ENCODE measurements at regions not wholly inside any gene's neighbourhood (a gene's known extent, or its start where the extent isn't known, plus 50 kb on each side); places are given as distances from the start of the nearest gene placed in this dataset.

GRCh38 chr4:180861651-180862050 lies 1381.6 kb upstream of the TENM3 start:
- Histone ChIP-seq H3K36me3 (ENCODE audit: control insufficient read depth, insufficient read depth, low read length) (no peaks in the 10 kb centered on the region), H3K9ac (ENCODE audit: low read length) (no peak overlapping the region), H3K4me3 (ENCODE audit: low read length) (no peak overlapping the region), H3K27ac (ENCODE audit: low read depth, low read length) (no peak overlapping the region), H3K4me1 (ENCODE audit: control insufficient read depth, insufficient read depth, low read length) (no peaks in the 10 kb centered on the region), H3K27me3 (ENCODE audit: control insufficient read depth, insufficient read depth, low read length) (no peaks in the 10 kb centered on the region)

GRCh38 chr4:180866933-180867643 lies 1376.1 kb upstream of the TENM3 start:
- Histone ChIP-seq H3K27me3 (ENCODE audit: control insufficient read depth, insufficient read depth, low read length) (no peaks in the 10 kb centered on the region), H3K27ac (ENCODE audit: low read depth, low read length) (no peak overlapping the region), H3K9ac (ENCODE audit: low read length) (no peak overlapping the region), H3K4me3 (ENCODE audit: low read length) (no peak overlapping the region), H3K36me3 (ENCODE audit: control insufficient read depth, insufficient read depth, low read length) (no peaks in the 10 kb centered on the region), H3K4me1 (ENCODE audit: control insufficient read depth, insufficient read depth, low read length) (no peaks in the 10 kb centered on the region)

- no peak overlapping the region for H3K9ac ChIP-seq (ENCODE audit: low read length)
- no peaks in the 10 kb centered on the region for H3K27me3 ChIP-seq (ENCODE audit: control insufficient read depth, insufficient read depth, low read length)
- no peak overlapping the region for H3K27ac ChIP-seq (ENCODE audit: low read depth, low read length)
- no peaks in the 10 kb centered on the region for H3K4me1 ChIP-seq (ENCODE audit: control insufficient read depth, insufficient read depth, low read length)
- H3K4me3 ChIP-seq (ENCODE audit: low read length) = no peak overlapping the region
- H3K36me3 ChIP-seq (ENCODE audit: control insufficient read depth, insufficient read depth, low read length) = no peaks in the 10 kb centered on the region
Observed at GRCh38 chr4:180870623-180871022, 1372.6 kb upstream of the TENM3 start.

- Histone ChIP-seq H3K4me1 (ENCODE audit: control insufficient read depth, insufficient read depth, low read length) (no peaks in the 10 kb centered on the region), H3K27me3 (ENCODE audit: control insufficient read depth, insufficient read depth, low read length) (no peaks in the 10 kb centered on the region), H3K4me3 (ENCODE audit: low read length) (no peak overlapping the region), H3K36me3 (ENCODE audit: control insufficient read depth, insufficient read depth, low read length) (no peaks in the 10 kb centered on the region), H3K27ac (ENCODE audit: low read depth, low read length) (no peak overlapping the region), H3K9ac (ENCODE audit: low read length) (no peak overlapping the region)
Observed at GRCh38 chr4:180898305-180898704, 1344.9 kb upstream of the TENM3 start.

- H3K4me3 ChIP-seq (ENCODE audit: low read length) = no peak overlapping the region
- H3K27ac ChIP-seq (ENCODE audit: low read depth, low read length) = no peak overlapping the region
- no peaks in the 10 kb centered on the region for H3K36me3 ChIP-seq (ENCODE audit: control insufficient read depth, insufficient read depth, low read length)
- H3K27me3 ChIP-seq (ENCODE audit: control insufficient read depth, insufficient read depth, low read length) = no peaks in the 10 kb centered on the region
- H3K9ac ChIP-seq (ENCODE audit: low read length) = no peak overlapping the region
- no peaks in the 10 kb centered on the region for H3K4me1 ChIP-seq (ENCODE audit: control insufficient read depth, insufficient read depth, low read length)
Observed at GRCh38 chr4:180900781-180901180, 1342.4 kb upstream of the TENM3 start.

GRCh38 chr4:180909279-180909678 lies 1333.9 kb upstream of the TENM3 start:
- Histone ChIP-seq H3K9ac (ENCODE audit: low read length) (no peak overlapping the region), H3K36me3 (ENCODE audit: control insufficient read depth, insufficient read depth, low read length) (no peaks in the 10 kb centered on the region), H3K27me3 (ENCODE audit: control insufficient read depth, insufficient read depth, low read length) (no peaks in the 10 kb centered on the region), H3K4me3 (ENCODE audit: low read length) (no peak overlapping the region), H3K4me1 (ENCODE audit: control insufficient read depth, insufficient read depth, low read length) (no peaks in the 10 kb centered on the region), H3K27ac (ENCODE audit: low read depth, low read length) (no peak overlapping the region)

GRCh38 chr4:180913750-180914149 lies 1329.5 kb upstream of the TENM3 start:
- H3K4me3 ChIP-seq (ENCODE audit: low read length) = no peak overlapping the region
- no peak overlapping the region for H3K27ac ChIP-seq (ENCODE audit: low read depth, low read length)
- no peaks in the 10 kb centered on the region for H3K36me3 ChIP-seq (ENCODE audit: control insufficient read depth, insufficient read depth, low read length)
- no peaks in the 10 kb centered on the region for H3K4me1 ChIP-seq (ENCODE audit: control insufficient read depth, insufficient read depth, low read length)
- H3K27me3 ChIP-seq (ENCODE audit: control insufficient read depth, insufficient read depth, low read length) = no peaks in the 10 kb centered on the region
- H3K9ac ChIP-seq (ENCODE audit: low read length) = no peak overlapping the region

GRCh38 chr4:180923486-180923885 lies 1319.7 kb upstream of the TENM3 start:
- no peak overlapping the region for H3K27ac ChIP-seq (ENCODE audit: low read depth, low read length)
- H3K36me3 ChIP-seq (ENCODE audit: control insufficient read depth, insufficient read depth, low read length) = no peaks in the 10 kb centered on the region

GRCh38 chr4:180925805-180926204 lies 1317.4 kb upstream of the TENM3 start:
- H3K27ac ChIP-seq (ENCODE audit: low read depth, low read length) = no peak overlapping the region
- no peaks in the 10 kb centered on the region for H3K27me3 ChIP-seq (ENCODE audit: control insufficient read depth, insufficient read depth, low read length)
- no peak overlapping the region for H3K4me3 ChIP-seq (ENCODE audit: low read length)
- H3K36me3 ChIP-seq (ENCODE audit: control insufficient read depth, insufficient read depth, low read length) = no peaks in the 10 kb centered on the region
- no peaks in the 10 kb centered on the region for H3K4me1 ChIP-seq (ENCODE audit: control insufficient read depth, insufficient read depth, low read length)
- no peak overlapping the region for H3K9ac ChIP-seq (ENCODE audit: low read length)

More at GRCh38 chr4:180923486-180923885, 1319.7 kb upstream of the TENM3 start:
- Histone ChIP-seq H3K4me1 (ENCODE audit: control insufficient read depth, insufficient read depth, low read length) (no peaks in the 10 kb centered on the region), H3K9ac (ENCODE audit: low read length) (no peak overlapping the region), H3K4me3 (ENCODE audit: low read length) (no peak overlapping the region), H3K27me3 (ENCODE audit: control insufficient read depth, insufficient read depth, low read length) (no peaks in the 10 kb centered on the region)

- H3K4me1 ChIP-seq (ENCODE audit: control insufficient read depth, insufficient read depth, low read length) = no peaks in the 10 kb centered on the region
- H3K9ac ChIP-seq (ENCODE audit: low read length) = no peak overlapping the region
- H3K36me3 ChIP-seq (ENCODE audit: control insufficient read depth, insufficient read depth, low read length) = no peaks in the 10 kb centered on the region
- H3K27me3 ChIP-seq (ENCODE audit: control insufficient read depth, insufficient read depth, low read length) = no peaks in the 10 kb centered on the region
- H3K27ac ChIP-seq (ENCODE audit: low read depth, low read length) = no peak overlapping the region
- no peak overlapping the region for H3K4me3 ChIP-seq (ENCODE audit: low read length)
Observed at GRCh38 chr4:180926277-180926676, 1316.9 kb upstream of the TENM3 start.

- no peaks in the 10 kb centered on the region for H3K27me3 ChIP-seq (ENCODE audit: control insufficient read depth, insufficient read depth, low read length)
- no peaks in the 10 kb centered on the region for H3K36me3 ChIP-seq (ENCODE audit: control insufficient read depth, insufficient read depth, low read length)
- H3K27ac ChIP-seq (ENCODE audit: low read depth, low read length) = no peak overlapping the region
- no peak overlapping the region for H3K9ac ChIP-seq (ENCODE audit: low read length)
- no peak overlapping the region for H3K4me3 ChIP-seq (ENCODE audit: low read length)
- no peaks in the 10 kb centered on the region for H3K4me1 ChIP-seq (ENCODE audit: control insufficient read depth, insufficient read depth, low read length)
Observed at GRCh38 chr4:180932370-180933001, 1310.7 kb upstream of the TENM3 start.

GRCh38 chr4:180937083-180937482 lies 1306.1 kb upstream of the TENM3 start:
- no peak overlapping the region for H3K9ac ChIP-seq (ENCODE audit: low read length)
- H3K27ac ChIP-seq (ENCODE audit: low read depth, low read length) = no peak overlapping the region
- H3K36me3 ChIP-seq (ENCODE audit: control insufficient read depth, insufficient read depth, low read length) = no peaks in the 10 kb centered on the region
- H3K4me1 ChIP-seq (ENCODE audit: control insufficient read depth, insufficient read depth, low read length) = no peaks in the 10 kb centered on the region
- no peak overlapping the region for H3K4me3 ChIP-seq (ENCODE audit: low read length)
- H3K27me3 ChIP-seq (ENCODE audit: control insufficient read depth, insufficient read depth, low read length) = no peaks in the 10 kb centered on the region

GRCh38 chr4:180940680-180941079 lies 1302.5 kb upstream of the TENM3 start:
- H3K4me3 ChIP-seq (ENCODE audit: low read length) = no peak overlapping the region
- no peaks in the 10 kb centered on the region for H3K4me1 ChIP-seq (ENCODE audit: control insufficient read depth, insufficient read depth, low read length)
- no peak overlapping the region for H3K9ac ChIP-seq (ENCODE audit: low read length)
- H3K27ac ChIP-seq (ENCODE audit: low read depth, low read length) = no peak overlapping the region
- no peaks in the 10 kb centered on the region for H3K27me3 ChIP-seq (ENCODE audit: control insufficient read depth, insufficient read depth, low read length)
- H3K36me3 ChIP-seq (ENCODE audit: control insufficient read depth, insufficient read depth, low read length) = no peaks in the 10 kb centered on the region
